Stimulated activated CD8-positive, alpha-beta memory T cell treated with anti-CD3 and anti-CD28 coated beads, Interleukin-7, amount 100 ng/mL, for 48 hours (primary cell): ENCODE measurements at regions not wholly inside any gene's neighbourhood (a gene's known extent, or its start where the extent isn't known, plus 50 kb on each side); places are given as distances from the start of the nearest gene placed in this dataset.

Experiments used
- DNase-seq, 2 donors: peaks; one replicate each; pipeline ENCODE4 v3.0.0-alpha.2; 2020; ENCODE audit warnings: low read depth in 1 of 2; ENCODE audit errors: extremely low read depth in 1 of 2

GRCh38 chr9:129490583-129491486 lies 130.1 kb downstream of the C9orf50 start:
- no peak for DNase-seq

GRCh38 chr9:129489838-129490582 lies 130.9 kb downstream of the C9orf50 start:
- DNase-seq = no peak

GRCh38 chr9:129487658-129488483 lies 133.0 kb downstream of the C9orf50 start:
- no peak for DNase-seq

- DNase-seq = no peak
These were observed 133.9 kb downstream of the C9orf50 start for GRCh38 chr9:129486756-129487657.

- no peak for DNase-seq
These were observed 135.6 kb downstream of the C9orf50 start for GRCh38 chr9:129485145-129485774.

- no peak for DNase-seq
These were observed 136.4 kb downstream of the C9orf50 start for GRCh38 chr9:129484352-129485000.

- no peak for DNase-seq
These were observed 137.2 kb downstream of the C9orf50 start for GRCh38 chr9:129483415-129484351.

GRCh38 chr9:129482521-129483414 lies 138.1 kb downstream of the C9orf50 start:
- no peak for DNase-seq

- no peak for DNase-seq
These were observed 138.9 kb downstream of the C9orf50 start for GRCh38 chr9:129481810-129482511.

GRCh38 chr9:129481424-129481809 lies 139.5 kb downstream of the C9orf50 start:
- DNase-seq = no peak

GRCh38 chr9:129480745-129481144 lies 140.2 kb downstream of the C9orf50 start:
- no peak for DNase-seq

- no peak for DNase-seq
These were observed 140.7 kb downstream of the C9orf50 start for GRCh38 chr9:129480227-129480626.

- DNase-seq = no peak
These were observed 141.3 kb downstream of the C9orf50 start for GRCh38 chr9:129479631-129480011.

GRCh38 chr9:129478961-129479630 lies 141.8 kb downstream of the C9orf50 start:
- DNase-seq = no peak

- DNase-seq = no peak
These were observed 142.4 kb downstream of the C9orf50 start for GRCh38 chr9:129478461-129478860.
